ENCODE measurements at regions not wholly inside any gene's neighbourhood (a gene's known extent, or its start where the extent isn't known, plus 50 kb on each side); places are given as distances from the start of the nearest gene placed in this dataset.

GRCh38 chr16:6957681-6958080 lies 375.0 kb upstream of the RBFOX1 start:
- TF ChIP-seq CTCF (IDR thresholded peaks at IDR 0.05): no peak
- no peak for TF ChIP-seq POLR2AphosphoS5 (IDR thresholded peaks at IDR 0.05)
- TF ChIP-seq POLR2A (IDR thresholded peaks at IDR 0.05): no peak

All from breast epithelium (tissue), 3 donors.